Head of caudate nucleus (tissue), 42 donors: ENCODE measurements at regions not wholly inside any gene's neighbourhood (a gene's known extent, or its start where the extent isn't known, plus 50 kb on each side); places are given as distances from the start of the nearest gene placed in this dataset.
"Not testable (repeated sequence)": the region's sequence is repeated elsewhere in the genome, so short reads cannot be mapped to it uniquely, and the experiment has no call there.

Experiments
- DNase-seq, 42 donors: peaks; one replicate each; pipeline versions ENCODE4 v3.0.0 to v3.0.0-alpha.2; 2020 to 2021; ENCODE audit warnings: mixed read lengths in 7 of 42
- intact Hi-C: fragments of 100-400 bp; cut with DNase I; formaldehyde crosslinking; loops from one replicate; pipeline ENCODE4 v1.15.0; 2022

DNA sequence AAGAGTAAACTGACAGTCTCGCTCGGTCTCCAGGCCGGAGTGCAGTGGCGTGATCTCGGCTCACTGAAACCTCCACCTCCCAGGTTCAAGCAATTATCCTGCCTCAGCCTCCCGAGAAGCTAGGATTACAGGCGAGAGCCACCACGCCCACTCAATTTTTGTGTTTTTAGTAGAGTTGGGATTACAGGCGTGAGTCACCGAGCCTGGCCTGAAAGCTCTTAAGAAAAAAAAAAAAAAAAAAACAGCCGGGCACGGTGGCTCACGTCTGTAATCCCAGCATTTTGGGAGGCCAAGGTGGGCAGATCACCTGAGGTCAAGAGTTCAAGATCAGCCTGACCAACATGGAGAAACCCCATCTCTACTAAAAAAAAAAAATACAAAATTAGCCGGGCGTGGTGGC, 55.3 kb upstream of the THOC2 start:
- intact Hi-C loops: not testable (repeated sequence)

DNA sequence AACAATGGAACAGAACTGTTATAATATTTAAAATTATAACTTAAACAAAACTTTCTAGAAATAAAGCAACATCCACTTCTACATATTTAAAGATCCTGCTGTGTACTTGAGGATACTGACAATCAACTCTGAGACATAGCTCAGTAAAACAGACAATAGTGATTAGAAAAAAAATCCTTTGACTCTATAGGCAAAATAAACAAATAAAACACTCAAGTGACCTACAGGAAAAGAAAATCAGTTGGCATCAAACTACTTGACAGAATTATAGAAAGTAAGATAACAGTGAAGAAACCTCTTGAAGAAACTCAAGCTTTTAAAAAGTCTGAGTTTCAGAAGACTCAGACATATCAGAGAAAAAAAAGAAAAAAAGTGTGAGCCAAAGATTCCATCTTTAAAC, 55.9 kb upstream of the THOC2 start:
- DNase-seq: no peak
- intact Hi-C loops: no loop called here

More for the DNA sequence above, 55.3 kb upstream of the THOC2 start:
- DNase-seq: peak in 1 of 42 donors; percentile 21

DNA sequence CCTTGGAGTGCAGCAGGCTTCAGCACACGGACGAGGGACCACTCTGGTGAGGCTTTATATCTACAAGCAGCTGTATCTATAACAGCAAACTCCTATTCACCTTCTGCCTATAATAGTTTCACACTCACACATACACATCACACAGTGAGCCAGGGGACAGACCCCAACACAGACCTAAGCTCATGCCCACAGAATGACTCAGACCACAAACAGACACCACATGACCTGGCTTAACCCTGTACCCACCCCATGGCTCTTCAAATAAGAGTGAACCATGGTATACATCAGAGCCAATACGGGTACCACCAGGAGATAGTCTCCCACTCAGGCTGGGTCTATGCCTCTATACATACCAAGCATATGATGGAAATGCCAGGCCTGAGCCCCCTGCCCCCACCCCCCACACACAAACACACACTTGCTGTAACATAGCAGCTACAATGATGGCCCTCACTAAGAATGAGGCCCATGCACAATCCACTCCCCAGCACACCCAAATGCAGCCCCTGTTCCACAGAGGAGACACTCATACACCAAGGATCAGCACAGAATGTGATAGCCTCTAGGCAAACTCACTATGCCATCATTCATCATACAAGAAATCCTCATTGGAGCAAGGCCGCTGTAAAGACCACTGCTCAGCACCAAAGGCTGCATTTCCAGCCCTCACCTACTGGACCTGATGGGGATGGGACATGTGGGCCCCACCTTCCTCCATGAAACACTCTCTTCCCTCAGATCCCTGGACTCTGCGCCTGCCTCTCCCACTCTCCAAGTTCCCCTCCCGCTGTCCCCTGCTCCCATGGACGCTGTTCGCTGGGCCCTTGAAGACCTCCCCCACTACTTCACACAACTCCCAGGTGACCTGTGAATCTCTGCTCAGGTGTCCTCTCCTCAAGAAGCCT, 62.1 kb upstream of the XIAP start:
- no peak for DNase-seq
- intact Hi-C loops: no loop called here

DNA sequence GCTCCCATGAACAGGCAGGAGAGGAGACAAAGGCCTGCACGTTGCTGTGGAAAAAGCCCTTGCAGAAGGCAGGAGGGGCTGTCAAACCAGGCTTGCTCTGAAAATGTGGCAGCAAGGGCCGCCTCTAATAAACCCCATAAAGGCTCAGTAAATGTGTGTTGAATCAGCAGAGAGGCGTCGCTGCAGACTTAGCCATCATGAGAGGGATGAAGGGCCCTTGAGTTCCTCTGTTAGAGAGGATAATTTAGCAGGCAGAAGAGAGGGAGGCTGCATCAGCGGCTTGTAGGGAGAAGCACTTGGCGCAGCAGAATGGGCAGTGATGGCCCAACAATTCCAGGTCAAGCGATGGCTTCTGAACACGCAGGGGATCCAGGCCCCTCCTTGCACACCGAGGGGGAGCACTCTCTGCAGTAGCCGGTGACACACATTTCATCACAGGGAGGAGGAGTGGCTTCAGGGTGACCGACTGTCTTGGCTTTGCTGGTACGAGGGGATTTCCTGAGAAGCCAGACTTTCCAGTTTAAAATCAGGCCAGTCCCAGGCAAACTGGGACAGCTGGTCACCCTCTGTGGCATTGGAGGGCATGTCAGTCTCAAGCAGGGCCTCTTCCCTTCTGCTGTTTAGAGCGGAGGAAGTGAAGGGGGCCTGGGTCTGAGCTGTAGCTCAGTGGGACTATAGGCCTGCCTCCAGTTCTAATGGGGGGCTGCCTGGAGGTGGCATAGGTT, 61.0 kb upstream of the XIAP start:
- not testable (repeated sequence) for DNase-seq

DNA sequence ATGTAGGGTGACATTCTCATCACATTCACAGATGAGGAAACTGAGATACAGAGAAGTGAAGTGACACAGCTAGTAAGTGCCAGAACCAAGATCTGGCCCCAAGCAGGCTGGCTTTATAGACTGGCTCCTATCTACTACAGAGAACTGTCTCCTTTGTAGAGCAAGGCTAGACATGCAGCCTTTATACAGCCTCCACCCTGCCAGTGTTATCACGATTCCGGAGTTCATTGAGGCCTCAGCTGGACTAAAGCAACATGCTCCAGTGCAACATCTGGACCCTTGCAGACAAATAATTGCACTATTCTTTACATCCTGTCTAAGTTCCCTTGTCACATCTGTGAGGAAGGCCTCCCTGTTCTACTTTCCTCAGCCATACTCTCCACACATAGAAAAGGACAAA, 58.0 kb upstream of the XIAP start:
- no peak for DNase-seq
- intact Hi-C loops: no loop called here

More for the DNA sequence above, 61.0 kb upstream of the XIAP start:
- intact Hi-C loops: not testable (repeated sequence)

DNA sequence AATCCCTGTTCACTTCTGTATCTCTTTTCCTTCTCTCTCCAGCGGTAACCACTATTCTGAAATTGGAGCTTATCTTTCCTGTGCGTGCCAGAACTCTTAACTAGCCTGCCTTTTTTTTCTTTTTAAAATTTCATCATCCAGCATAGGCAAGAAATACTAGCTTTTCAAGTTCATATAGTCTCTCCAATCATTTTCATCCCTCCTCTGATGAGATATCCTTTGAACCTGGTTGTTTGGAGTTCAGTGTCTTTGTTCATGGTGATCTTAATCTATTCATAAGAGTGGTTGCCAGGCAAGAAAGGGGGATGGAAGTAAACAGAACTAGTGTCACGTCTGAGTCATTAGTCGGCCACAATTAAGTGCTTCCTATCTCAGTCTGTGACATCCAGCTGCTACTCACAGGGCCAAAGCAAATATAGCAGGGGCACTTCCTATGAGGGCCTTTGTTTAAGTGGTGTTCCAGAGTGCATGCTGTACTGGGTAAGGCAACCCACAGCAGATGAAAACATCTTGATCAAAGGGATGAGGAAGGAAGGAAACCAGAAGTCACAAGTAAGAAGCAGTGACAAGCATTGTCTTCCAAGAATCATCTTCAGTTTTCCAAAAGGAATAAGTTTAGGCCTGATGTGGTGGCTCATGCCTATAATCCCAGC, 56.4 kb upstream of the XIAP start:
- DNase-seq: no peak
- intact Hi-C loops: no loop called here

DNA sequence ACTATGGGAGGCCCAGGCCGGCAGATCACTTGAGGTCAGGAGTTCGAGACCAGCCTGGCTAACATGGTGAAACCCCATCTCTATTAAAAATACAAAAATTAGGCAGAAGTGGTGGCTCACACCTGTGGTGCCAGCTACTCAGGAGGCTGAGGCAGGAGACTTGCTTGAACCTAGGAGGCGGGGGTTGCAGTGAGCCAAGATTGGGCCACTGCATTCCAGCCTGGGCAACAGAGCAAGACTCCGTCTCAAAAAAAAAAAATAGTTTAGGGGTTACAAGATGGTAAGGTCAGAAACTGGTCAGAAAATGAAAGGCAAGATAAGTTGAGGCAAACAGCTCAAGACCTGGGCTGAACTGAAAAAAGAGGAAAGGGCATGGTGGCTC, 55.9 kb upstream of the XIAP start:
- DNase-seq, intact Hi-C loops: not testable (repeated sequence)

DNA sequence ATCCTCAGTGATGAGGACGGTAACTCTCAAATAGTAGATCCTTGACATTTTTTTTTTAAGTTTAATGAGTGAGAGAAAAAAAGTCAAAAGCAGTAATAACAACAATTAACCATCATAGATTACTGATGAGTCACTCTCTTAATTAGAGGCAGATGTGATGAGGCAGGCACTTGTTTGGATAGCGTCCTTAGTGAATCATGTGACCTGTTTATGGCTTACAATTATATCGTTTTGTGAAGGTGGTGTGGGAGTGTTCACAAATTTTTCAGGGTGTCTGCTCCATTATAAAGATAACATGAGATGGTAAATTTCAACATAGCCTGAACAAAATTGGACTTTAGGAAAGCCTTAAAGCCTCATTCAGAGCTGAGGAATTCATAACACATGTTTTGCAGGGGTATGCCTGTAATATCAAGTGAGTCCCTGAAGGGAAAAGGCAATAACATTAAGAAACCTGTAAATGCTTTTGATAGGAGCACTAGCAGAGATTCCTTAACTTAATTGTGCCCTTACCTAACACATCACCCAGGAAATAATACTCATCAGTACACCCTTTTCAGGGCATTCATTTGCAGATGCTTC, 51.9 kb upstream of the XIAP start:
- DNase-seq: no peak
- intact Hi-C loops: no loop called here

DNA sequence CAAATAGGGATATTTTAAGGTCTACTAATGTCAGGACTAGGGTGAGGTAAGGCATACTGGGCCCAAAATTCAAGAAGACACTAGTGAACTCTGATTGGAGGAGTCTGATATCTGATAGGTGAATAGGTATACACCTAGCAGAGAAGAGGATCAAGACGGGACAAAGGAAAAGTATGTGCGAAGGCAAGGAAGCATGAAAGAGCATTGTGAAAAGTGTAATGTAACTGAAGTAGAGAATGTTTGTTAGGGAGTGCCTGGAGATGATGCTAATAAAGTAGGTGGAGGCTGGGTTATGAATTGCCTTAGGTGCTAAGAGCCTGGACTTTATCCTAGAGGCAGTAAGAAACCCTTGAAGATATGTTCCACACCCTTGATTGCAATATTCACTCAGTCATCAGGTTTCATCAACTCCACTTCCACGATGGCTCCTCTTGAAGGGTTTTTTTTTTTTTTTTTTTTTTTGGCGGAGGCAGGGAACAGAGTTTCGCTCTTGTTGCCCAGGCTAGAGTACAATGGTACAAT, 49.9 kb upstream of the XIAP start:
- intact Hi-C loops: no loop called here
- DNase-seq: no peak
